Dermis microvascular lymphatic vessel endothelial cell (primary cell): ENCODE measurements at regions not wholly inside any gene's neighbourhood (a gene's known extent, or its start where the extent isn't known, plus 50 kb on each side); places are given as distances from the start of the nearest gene placed in this dataset.

ENCODE experiments used
- DNase-seq, 2 donors: peaks; one replicate each; pipeline versions ENCODE4 v3.0.0 to v3.0.0-alpha.2; 2010; ENCODE audit warnings: low read depth in 2 of 2

- DNase-seq: no peak
Measured at GRCh38 chr1:25081496-25081895, 150.8 kb downstream of the SYF2 start.

GRCh38 chr1:25080294-25081209, 150.5 kb upstream of the RUNX3 start:
- no peak for DNase-seq

GRCh38 chr1:25079048-25079447, 149.0 kb upstream of the RUNX3 start:
- DNase-seq: no peak

GRCh38 chr1:25074351-25075227, 144.5 kb upstream of the RUNX3 start:
- DNase-seq: no peak

- no peak for DNase-seq
Measured at GRCh38 chr1:25073640-25074270, 143.7 kb upstream of the RUNX3 start.

GRCh38 chr1:25072461-25072860, 142.4 kb upstream of the RUNX3 start:
- no peak for DNase-seq

GRCh38 chr1:25068829-25069228, 138.8 kb upstream of the RUNX3 start:
- DNase-seq: no peak

GRCh38 chr1:25068316-25068715, 138.2 kb upstream of the RUNX3 start:
- no peak for DNase-seq

GRCh38 chr1:25067518-25068251, 137.6 kb upstream of the RUNX3 start:
- no peak for DNase-seq

GRCh38 chr1:25066731-25067517, 136.8 kb upstream of the RUNX3 start:
- no peak for DNase-seq

- no peak for DNase-seq
Measured at GRCh38 chr1:25066256-25066655, 136.2 kb upstream of the RUNX3 start.

GRCh38 chr1:25065795-25066238, 135.7 kb upstream of the RUNX3 start:
- no peak for DNase-seq

GRCh38 chr1:25065321-25065721, 135.2 kb upstream of the RUNX3 start:
- no peak for DNase-seq

GRCh38 chr1:25064465-25065240, 134.6 kb upstream of the RUNX3 start:
- no peak for DNase-seq

- DNase-seq: no peak
Measured at GRCh38 chr1:25063591-25064416, 133.7 kb upstream of the RUNX3 start.

GRCh38 chr1:25062621-25063255, 132.7 kb upstream of the RUNX3 start:
- DNase-seq: no peak

GRCh38 chr1:25061261-25061995, 131.4 kb upstream of the RUNX3 start:
- DNase-seq: no peak

- no peak for DNase-seq
Measured at GRCh38 chr1:25057188-25057587, 127.1 kb upstream of the RUNX3 start.
